A549 (cell line): ENCODE measurements at regions not wholly inside any gene's neighbourhood (a gene's known extent, or its start where the extent isn't known, plus 50 kb on each side); places are given as distances from the start of the nearest gene placed in this dataset.

ENCODE experiments used
- ATAC-seq, 2 experiments: fragments of 200-7000 bp in 1 of 2; fragments of >200 bp in 1 of 2; cut with Nextera tagmentation in 1 of 2; cut with Tn5 transposase in 1 of 2; 3 replicates each; pipeline versions ENCODE4 v1.8.0 to v1.9.1; 2018 to 2020; ENCODE audit warnings: mild to moderate bottlenecking in 1 of 2, moderate library complexity in 1 of 2
- CTCF ChIA-PET: fragments of 300-600 bp; sonication (Branson Sonifier 250); formaldehyde crosslinking; extraction: SDS; loops from one replicate; lab custom pipeline; 2021; ENCODE audit warnings: antibody characterized with exemption, inconsistent platforms; lab: Yijun Ruan, JAX
- POLR2A ChIA-PET: fragments of 350-600 bp; formaldehyde crosslinking; extraction: SDS; loops from one replicate; lab custom pipeline; 2021; ENCODE audit warnings: antibody characterized with exemption, inconsistent platforms; lab: Yijun Ruan, JAX
- DNase-seq, 2 experiments: peaks; one replicate each; pipeline versions ENCODE4 v3.0.0 to v3.0.0-alpha.2; 2011 to 2016; ENCODE audit warnings: low read depth in 1 of 2, low spot score in 1 of 2
- FAIRE-seq: peaks from 2 replicates; lab custom pipeline; 2011; peaks lifted over from hg19 to GRCh38; lab: Jason Lieb, UNC
- H3K27ac ChIP-seq, 2 experiments: fragments of >200 bp; sonication (Bioruptor Twin); formaldehyde crosslinking; 3 replicates each; pipeline ENCODE4 v1.5.1; 2016 to 2017
- H3K4me1 ChIP-seq: fragments of >200 bp; sonication (Bioruptor Twin); formaldehyde crosslinking; 3 replicates; pipeline ENCODE4 v1.6.1; 2016
- H3K4me2 ChIP-seq: fragments of >200 bp; sonication (Bioruptor Twin); formaldehyde crosslinking; 3 replicates; pipeline ENCODE4 v1.6.1; 2016
- H3K4me3 ChIP-seq: fragments of >200 bp; sonication (Bioruptor Twin); formaldehyde crosslinking; 3 replicates; pipeline ENCODE4 v1.5.1; 2016
- H3K9me3 ChIP-seq: fragments of >200 bp; sonication (Bioruptor Twin); formaldehyde crosslinking; 3 replicates; pipeline ENCODE4 v1.6.1; 2016
- CEBPB ChIP-seq, 2 experiments: fragments of >200 bp in 1 of 2; sonication (Bioruptor Twin) in 1 of 2; formaldehyde crosslinking in 1 of 2; IDR thresholded peaks; 2 replicates each; pipeline ENCODE4 v1.6.1; 2012 to 2016
- CHD2 ChIP-seq: fragments of 150-350 bp; IDR thresholded peaks from 2 replicates; pipeline ENCODE4 v1.6.1; 2014; ENCODE audit warnings: low read length; ENCODE audit not compliant: partially characterized antibody
- EP300 ChIP-seq, 2 experiments: fragments of >200 bp; sonication (Bioruptor Twin); formaldehyde crosslinking; IDR thresholded peaks; 2 replicates in 1 of 2; 3 replicates in 1 of 2; pipeline ENCODE4 v1.6.1; 2016 to 2017
- FOSL2 ChIP-seq, 2 experiments: fragments of 450-650 bp in 1 of 2; fragments of >200 bp in 1 of 2; sonication (Bioruptor Twin) in 1 of 2; formaldehyde crosslinking; IDR thresholded peaks; 2 replicates each; pipeline versions ENCODE4 v1.5.0 to v1.6.1; 2016 to 2020; ENCODE audit warnings: mild to moderate bottlenecking in 1 of 2, moderate library complexity in 1 of 2
- FOXS1 ChIP-seq: fragments of 250-450 bp; sonication (Bioruptor Pico); IDR thresholded peaks from 2 replicates; pipeline ENCODE4 v1.5.0; 2020; ENCODE audit warnings: mild to moderate bottlenecking, moderate library complexity
- GATA3 ChIP-seq: IDR thresholded peaks from 2 replicates; pipeline ENCODE4 v1.6.1; 2012; ENCODE audit warnings: borderline replicate concordance
- HDAC2 ChIP-seq: fragments of 200-600 bp; sonication (generic); IDR thresholded peaks from 2 replicates; pipeline ENCODE4 v1.6.1; 2016
- HOXB13 ChIP-seq: fragments of 250-450 bp; sonication (Bioruptor Pico); IDR thresholded peaks from 2 replicates; pipeline ENCODE4 v1.5.0; 2020; ENCODE audit warnings: low read depth, mild to moderate bottlenecking, moderate library complexity
- JUN ChIP-seq, 2 experiments: fragments of >200 bp; sonication (Bioruptor Twin); formaldehyde crosslinking; IDR thresholded peaks; 2 replicates in 1 of 2; 3 replicates in 1 of 2; pipeline ENCODE4 v1.6.1; 2016 to 2017
- KDM1A ChIP-seq: fragments of 200-600 bp; sonication (generic); IDR thresholded peaks from 2 replicates; pipeline ENCODE4 v1.6.1; 2016; ENCODE audit warnings: low read depth, mild to moderate bottlenecking
- MAFK ChIP-seq: fragments of 450-650 bp; IDR thresholded peaks from 2 replicates; pipeline ENCODE4 v1.6.1; 2014; ENCODE audit not compliant: partially characterized antibody
- NFE2L2 ChIP-seq: fragments of 150-350 bp; conservative IDR thresholded peaks from 2 replicates; pipeline ENCODE4 v1.6.1; 2014; ENCODE audit warnings: low read length
- RNF2 ChIP-seq: fragments of 200-600 bp; sonication (generic); IDR thresholded peaks from 2 replicates; pipeline ENCODE4 v1.6.1; 2016; ENCODE audit warnings: low read depth, mild to moderate bottlenecking, antibody characterized with exemption, moderate library complexity, borderline replicate concordance
- TP53 ChIP-seq: fragments of 250-450 bp; sonication (Bioruptor Pico); IDR thresholded peaks from 2 replicates; pipeline ENCODE4 v1.5.0; 2021; ENCODE audit warnings: mild to moderate bottlenecking, moderate library complexity
- USF2 ChIP-seq: fragments of 450-650 bp; IDR thresholded peaks from 2 replicates; pipeline ENCODE4 v1.6.1; 2014; ENCODE audit warnings: antibody characterized with exemption
- ZC3H11A ChIP-seq: fragments of 450-650 bp; IDR thresholded peaks from 2 replicates; pipeline ENCODE4 v1.6.1; 2014; ENCODE audit warnings: antibody characterized with exemption, mild to moderate bottlenecking
- ZFP36 ChIP-seq: fragments of 450-650 bp; IDR thresholded peaks from 2 replicates; pipeline ENCODE4 v1.6.1; 2014; ENCODE audit warnings: borderline replicate concordance; ENCODE audit not compliant: partially characterized antibody
- ZNF302 ChIP-seq: fragments of 250-450 bp; sonication (Bioruptor Pico); IDR thresholded peaks from 2 replicates; pipeline ENCODE4 v1.9.0; 2021; ENCODE audit warnings: inconsistent platforms, mild to moderate bottlenecking, moderate library complexity
- WGBS: methylation state at CpG from one replicate; pipeline ENCODE4 v1.1.6; 2017; ENCODE audit errors: missing lambda C conversion rate; 5-methylcytosine and 5-hydroxymethylcytosine counted together
- TF ChIP-seq, protein P1 (sequence below): fragments of 250-450 bp; sonication (Bioruptor Pico); IDR thresholded peaks from 2 replicates; pipeline ENCODE4 v1.5.0; 2020; ENCODE audit warnings: low read depth, mild to moderate bottlenecking, moderate library complexity
- TF ChIP-seq, protein P2 (sequence below): fragments of 250-450 bp; sonication (Bioruptor Pico); IDR thresholded peaks from 2 replicates; pipeline ENCODE4 v1.5.0; 2021; ENCODE audit warnings: mild to moderate bottlenecking, moderate library complexity, borderline replicate concordance

DNA sequence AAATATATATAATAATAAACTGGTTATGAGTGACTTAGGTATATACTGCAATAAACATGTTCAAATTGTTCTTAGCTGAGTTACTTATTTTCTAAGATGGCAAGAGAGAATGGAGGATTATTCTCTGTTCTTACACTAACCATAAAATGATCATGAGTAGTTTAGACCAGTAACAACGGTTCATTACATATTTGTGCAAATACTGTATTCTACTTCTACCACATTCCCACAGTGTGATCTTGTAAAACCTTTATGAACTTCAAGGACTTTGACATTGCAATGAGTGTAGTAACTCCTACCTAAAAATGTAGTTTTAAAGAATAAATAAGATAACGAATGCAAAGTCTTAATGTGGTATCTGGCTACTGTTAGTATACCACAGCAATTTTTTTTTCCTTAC, 353.7 kb upstream of the NCAM2 start:
- POLR2A ChIA-PET, result no interaction called here
- Histone ChIP-seq H3K27ac (no peak overlapping the region), H3K4me3 (no peak overlapping the region), H3K4me2 (no peak overlapping the region), H3K4me1 (no peaks in the 10 kb centered on the region), H3K9me3 (no peaks in the 10 kb centered on the region)
- ATAC-seq, result no peak
- CTCF ChIA-PET, result no interaction called here
- 0% methylated on average over 2 of the region's 2 CpGs for WGBS
- no peak for DNase-seq
- no peak for FAIRE-seq
- TF ChIP-seq CHD2 (no peak), FOXS1 (no peak)
- TF ChIP-seq, protein P1, sequence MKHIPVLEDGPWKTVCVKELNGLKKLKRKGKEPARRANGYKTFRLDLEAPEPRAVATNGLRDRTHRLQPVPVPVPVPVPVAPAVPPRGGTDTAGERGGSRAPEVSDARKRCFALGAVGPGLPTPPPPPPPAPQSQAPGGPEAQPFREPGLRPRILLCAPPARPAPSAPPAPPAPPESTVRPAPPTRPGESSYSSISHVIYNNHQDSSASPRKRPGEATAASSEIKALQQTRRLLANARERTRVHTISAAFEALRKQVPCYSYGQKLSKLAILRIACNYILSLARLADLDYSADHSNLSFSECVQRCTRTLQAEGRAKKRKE (CRISPR knock-in tag), result no peak

GRCh38 chr21:20645344-20645743, 352.9 kb upstream of the NCAM2 start:
- DNase-seq (no peak), ATAC-seq (no peak), FAIRE-seq (no peak)
- WGBS, result no CpG with 5 or more reads among the region's 5 CpGs
- no peaks in the 10 kb centered on the region for H3K4me1 ChIP-seq
- POLR2A ChIA-PET, result no interaction called here
- H3K4me3 ChIP-seq, result no peak overlapping the region
- CTCF ChIA-PET, result interaction anchor here (0.5 kb wide), 1 partner anchor 64 kb away, joined by 3 read pairs; no protein-coding TSS in a partner anchor
- no peaks in the 10 kb centered on the region for H3K9me3 ChIP-seq
- TF ChIP-seq ZC3H11A (no peak), USF2 (no peak), CEBPB (IDR thresholded peaks at IDR 0.05) (no peak), FOXS1 (no peak), MAFK (no peak), TP53 (CRISPR knock-in tag) (no peak), HDAC2 (no peak), RNF2 (no peak), GATA3 (no peak), FOSL2 (IDR thresholded peaks at IDR 0.05) (no peak), FOSL2 (CRISPR knock-in tag; IDR thresholded peaks at IDR 0.05) (no peak), EP300 (IDR thresholded peaks at IDR 0.05) (no peak), KDM1A (no peak), HOXB13 (CRISPR knock-in tag) (no peak), JUN (IDR thresholded peaks at IDR 0.05) (no peak), ZNF302 (CRISPR knock-in tag) (no peak), ZFP36 (no peak), NFE2L2 (no peak)
- TF ChIP-seq, protein P2, sequence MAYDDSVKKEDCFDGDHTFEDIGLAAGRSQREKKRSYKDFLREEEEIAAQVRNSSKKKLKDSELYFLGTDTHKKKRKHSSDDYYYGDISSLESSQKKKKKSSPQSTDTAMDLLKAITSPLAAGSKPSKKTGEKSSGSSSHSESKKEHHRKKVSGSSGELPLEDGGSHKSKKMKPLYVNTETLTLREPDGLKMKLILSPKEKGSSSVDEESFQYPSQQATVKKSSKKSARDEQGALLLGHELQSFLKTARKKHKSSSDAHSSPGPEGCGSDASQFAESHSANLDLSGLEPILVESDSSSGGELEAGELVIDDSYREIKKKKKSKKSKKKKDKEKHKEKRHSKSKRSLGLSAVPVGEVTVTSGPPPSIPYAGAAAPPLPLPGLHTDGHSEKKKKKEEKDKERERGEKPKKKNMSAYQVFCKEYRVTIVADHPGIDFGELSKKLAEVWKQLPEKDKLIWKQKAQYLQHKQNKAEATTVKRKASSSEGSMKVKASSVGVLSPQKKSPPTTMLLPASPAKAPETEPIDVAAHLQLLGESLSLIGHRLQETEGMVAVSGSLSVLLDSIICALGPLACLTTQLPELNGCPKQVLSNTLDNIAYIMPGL (CRISPR knock-in tag), result no peak
- TF ChIP-seq, protein P1 (CRISPR knock-in tag), result no peak
- H3K4me2 ChIP-seq, result no peak overlapping the region
- no peak overlapping the region for H3K27ac ChIP-seq
